ENCODE measurements at regions not wholly inside any gene's neighbourhood (a gene's known extent, or its start where the extent isn't known, plus 50 kb on each side); places are given as distances from the start of the nearest gene placed in this dataset.

GRCh38 chr4:7140062-7140691 is 52.2 kb upstream of the SORCS2 start:
- TF ChIP-seq, protein P1, sequence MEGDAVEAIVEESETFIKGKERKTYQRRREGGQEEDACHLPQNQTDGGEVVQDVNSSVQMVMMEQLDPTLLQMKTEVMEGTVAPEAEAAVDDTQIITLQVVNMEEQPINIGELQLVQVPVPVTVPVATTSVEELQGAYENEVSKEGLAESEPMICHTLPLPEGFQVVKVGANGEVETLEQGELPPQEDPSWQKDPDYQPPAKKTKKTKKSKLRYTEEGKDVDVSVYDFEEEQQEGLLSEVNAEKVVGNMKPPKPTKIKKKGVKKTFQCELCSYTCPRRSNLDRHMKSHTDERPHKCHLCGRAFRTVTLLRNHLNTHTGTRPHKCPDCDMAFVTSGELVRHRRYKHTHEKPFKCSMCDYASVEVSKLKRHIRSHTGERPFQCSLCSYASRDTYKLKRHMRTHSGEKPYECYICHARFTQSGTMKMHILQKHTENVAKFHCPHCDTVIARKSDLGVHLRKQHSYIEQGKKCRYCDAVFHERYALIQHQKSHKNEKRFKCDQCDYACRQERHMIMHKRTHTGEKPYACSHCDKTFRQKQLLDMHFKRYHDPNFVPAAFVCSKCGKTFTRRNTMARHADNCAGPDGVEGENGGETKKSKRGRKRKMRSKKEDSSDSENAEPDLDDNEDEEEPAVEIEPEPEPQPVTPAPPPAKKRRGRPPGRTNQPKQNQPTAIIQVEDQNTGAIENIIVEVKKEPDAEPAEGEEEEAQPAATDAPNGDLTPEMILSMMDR (IDR thresholded peaks at IDR 0.05), result no peak
- TF ChIP-seq SMC3 (IDR thresholded peaks at IDR 0.05), result no peak
- TF ChIP-seq POLR2A (IDR thresholded peaks at IDR 0.05; ENCODE audit: low read length), result no peak
- TF ChIP-seq MAX (IDR thresholded peaks at IDR 0.05), result no peak
- TF ChIP-seq FOSL2 (IDR thresholded peaks at IDR 0.05), result no peak
- TF ChIP-seq FOSL2 (CRISPR knock-in tag; IDR thresholded peaks at IDR 0.05), result no peak
- TF ChIP-seq, protein P2, sequence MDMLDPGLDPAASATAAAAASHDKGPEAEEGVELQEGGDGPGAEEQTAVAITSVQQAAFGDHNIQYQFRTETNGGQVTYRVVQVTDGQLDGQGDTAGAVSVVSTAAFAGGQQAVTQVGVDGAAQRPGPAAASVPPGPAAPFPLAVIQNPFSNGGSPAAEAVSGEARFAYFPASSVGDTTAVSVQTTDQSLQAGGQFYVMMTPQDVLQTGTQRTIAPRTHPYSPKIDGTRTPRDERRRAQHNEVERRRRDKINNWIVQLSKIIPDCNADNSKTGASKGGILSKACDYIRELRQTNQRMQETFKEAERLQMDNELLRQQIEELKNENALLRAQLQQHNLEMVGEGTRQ (IDR thresholded peaks at IDR 0.05), result no peak
- no peak for TF ChIP-seq HMGXB4 (CRISPR knock-in tag; IDR thresholded peaks at IDR 0.05; ENCODE audit: borderline replicate concordance)
- TF ChIP-seq FOSB (CRISPR knock-in tag; IDR thresholded peaks at IDR 0.05), result no peak
- no peak for TF ChIP-seq MYC (IDR thresholded peaks at IDR 0.05; ENCODE audit: borderline replicate concordance, low read length)
- TF ChIP-seq, protein P3, sequence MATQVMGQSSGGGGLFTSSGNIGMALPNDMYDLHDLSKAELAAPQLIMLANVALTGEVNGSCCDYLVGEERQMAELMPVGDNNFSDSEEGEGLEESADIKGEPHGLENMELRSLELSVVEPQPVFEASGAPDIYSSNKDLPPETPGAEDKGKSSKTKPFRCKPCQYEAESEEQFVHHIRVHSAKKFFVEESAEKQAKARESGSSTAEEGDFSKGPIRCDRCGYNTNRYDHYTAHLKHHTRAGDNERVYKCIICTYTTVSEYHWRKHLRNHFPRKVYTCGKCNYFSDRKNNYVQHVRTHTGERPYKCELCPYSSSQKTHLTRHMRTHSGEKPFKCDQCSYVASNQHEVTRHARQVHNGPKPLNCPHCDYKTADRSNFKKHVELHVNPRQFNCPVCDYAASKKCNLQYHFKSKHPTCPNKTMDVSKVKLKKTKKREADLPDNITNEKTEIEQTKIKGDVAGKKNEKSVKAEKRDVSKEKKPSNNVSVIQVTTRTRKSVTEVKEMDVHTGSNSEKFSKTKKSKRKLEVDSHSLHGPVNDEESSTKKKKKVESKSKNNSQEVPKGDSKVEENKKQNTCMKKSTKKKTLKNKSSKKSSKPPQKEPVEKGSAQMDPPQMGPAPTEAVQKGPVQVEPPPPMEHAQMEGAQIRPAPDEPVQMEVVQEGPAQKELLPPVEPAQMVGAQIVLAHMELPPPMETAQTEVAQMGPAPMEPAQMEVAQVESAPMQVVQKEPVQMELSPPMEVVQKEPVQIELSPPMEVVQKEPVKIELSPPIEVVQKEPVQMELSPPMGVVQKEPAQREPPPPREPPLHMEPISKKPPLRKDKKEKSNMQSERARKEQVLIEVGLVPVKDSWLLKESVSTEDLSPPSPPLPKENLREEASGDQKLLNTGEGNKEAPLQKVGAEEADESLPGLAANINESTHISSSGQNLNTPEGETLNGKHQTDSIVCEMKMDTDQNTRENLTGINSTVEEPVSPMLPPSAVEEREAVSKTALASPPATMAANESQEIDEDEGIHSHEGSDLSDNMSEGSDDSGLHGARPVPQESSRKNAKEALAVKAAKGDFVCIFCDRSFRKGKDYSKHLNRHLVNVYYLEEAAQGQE (IDR thresholded peaks at IDR 0.05), result no peak
- TF ChIP-seq KDM1A (IDR thresholded peaks at IDR 0.05; ENCODE audit: low read depth), result no peak
- TF ChIP-seq POLR2AphosphoS2 (conservative IDR thresholded peaks at IDR 0.05; ENCODE audit: low read length), result no peak
- no peak for TF ChIP-seq JUN (IDR thresholded peaks at IDR 0.05)

Data from A549 (cell line).